Progenitor cell of endocrine pancreas (in vitro differentiated cells): ENCODE measurements at regions not wholly inside any gene's neighbourhood (a gene's known extent, or its start where the extent isn't known, plus 50 kb on each side); places are given as distances from the start of the nearest gene placed in this dataset.

Source experiments
- DNase-seq: peaks from one replicate; pipeline ENCODE4 v3.0.0; 2021; ENCODE audit warnings: low spot score; ENCODE audit not compliant: unreplicated experiment
- H3K27ac Mint-ChIP-seq: 2 replicates; pipeline ENCODE4 v1.8.0; 2021; ENCODE audit warnings: mild to moderate bottlenecking, moderate library complexity, mixed read lengths
- H3K27me3 Mint-ChIP-seq: 2 replicates; pipeline ENCODE4 v1.8.0; 2021; ENCODE audit warnings: mixed read lengths
- H3K36me3 Mint-ChIP-seq: 2 replicates; pipeline ENCODE4 v1.8.0; 2022; ENCODE audit warnings: mixed read lengths; ENCODE audit not compliant: insufficient read depth
- H3K4me1 Mint-ChIP-seq: 2 replicates; pipeline ENCODE4 v1.8.0; 2021; ENCODE audit warnings: low read depth, mixed read lengths
- H3K4me3 Mint-ChIP-seq: 2 replicates; pipeline ENCODE4 v1.8.0; 2021; ENCODE audit warnings: low read depth, mild to moderate bottlenecking, moderate library complexity, mixed read lengths
- H3K9me3 Mint-ChIP-seq: 2 replicates; pipeline ENCODE4 v1.8.0; 2021; ENCODE audit warnings: low read depth, mixed read lengths
- TF ChIP-seq, protein P1 (sequence below): fragments of 200-600 bp; sonication (generic); IDR thresholded peaks from one replicate; pipeline ENCODE4 v1.5.0; 2021; ENCODE audit warnings: antibody characterized with exemption, mild to moderate bottlenecking; ENCODE audit not compliant: unreplicated experiment

DNA sequence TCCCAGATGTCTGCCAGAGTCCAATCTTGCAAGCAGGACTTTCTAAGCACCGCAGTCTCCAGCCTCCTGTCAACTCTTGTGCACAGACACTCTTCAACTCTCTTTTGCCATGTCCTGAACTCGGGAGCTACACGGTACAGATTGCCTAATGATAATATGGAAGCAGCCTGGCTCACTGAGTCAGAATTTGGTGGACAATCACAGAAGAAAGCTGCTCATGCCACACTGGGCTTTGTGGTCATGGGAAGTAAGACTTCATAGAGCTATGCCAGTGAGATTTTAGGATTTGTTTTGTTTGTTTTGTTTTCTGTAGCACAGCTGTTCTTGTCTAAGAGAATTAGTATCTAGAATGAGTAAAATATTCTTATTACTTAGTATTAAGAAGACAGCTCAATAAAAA lies 144.1 kb upstream of the PRSS58 start:
- no peaks in the 10 kb centered on the region for H3K9me3 Mint-ChIP-seq
- DNase-seq, result no peak
- H3K4me1 Mint-ChIP-seq, result no peaks in the 10 kb centered on the region
- no peak overlapping the region for H3K27ac Mint-ChIP-seq
- TF ChIP-seq, protein P1, sequence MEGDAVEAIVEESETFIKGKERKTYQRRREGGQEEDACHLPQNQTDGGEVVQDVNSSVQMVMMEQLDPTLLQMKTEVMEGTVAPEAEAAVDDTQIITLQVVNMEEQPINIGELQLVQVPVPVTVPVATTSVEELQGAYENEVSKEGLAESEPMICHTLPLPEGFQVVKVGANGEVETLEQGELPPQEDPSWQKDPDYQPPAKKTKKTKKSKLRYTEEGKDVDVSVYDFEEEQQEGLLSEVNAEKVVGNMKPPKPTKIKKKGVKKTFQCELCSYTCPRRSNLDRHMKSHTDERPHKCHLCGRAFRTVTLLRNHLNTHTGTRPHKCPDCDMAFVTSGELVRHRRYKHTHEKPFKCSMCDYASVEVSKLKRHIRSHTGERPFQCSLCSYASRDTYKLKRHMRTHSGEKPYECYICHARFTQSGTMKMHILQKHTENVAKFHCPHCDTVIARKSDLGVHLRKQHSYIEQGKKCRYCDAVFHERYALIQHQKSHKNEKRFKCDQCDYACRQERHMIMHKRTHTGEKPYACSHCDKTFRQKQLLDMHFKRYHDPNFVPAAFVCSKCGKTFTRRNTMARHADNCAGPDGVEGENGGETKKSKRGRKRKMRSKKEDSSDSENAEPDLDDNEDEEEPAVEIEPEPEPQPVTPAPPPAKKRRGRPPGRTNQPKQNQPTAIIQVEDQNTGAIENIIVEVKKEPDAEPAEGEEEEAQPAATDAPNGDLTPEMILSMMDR, result no peak
- H3K27me3 Mint-ChIP-seq, result peaks cover 17% of the 10 kb centered on the region
- H3K4me3 Mint-ChIP-seq, result no peak overlapping the region
- no peaks in the 10 kb centered on the region for H3K36me3 Mint-ChIP-seq

DNA sequence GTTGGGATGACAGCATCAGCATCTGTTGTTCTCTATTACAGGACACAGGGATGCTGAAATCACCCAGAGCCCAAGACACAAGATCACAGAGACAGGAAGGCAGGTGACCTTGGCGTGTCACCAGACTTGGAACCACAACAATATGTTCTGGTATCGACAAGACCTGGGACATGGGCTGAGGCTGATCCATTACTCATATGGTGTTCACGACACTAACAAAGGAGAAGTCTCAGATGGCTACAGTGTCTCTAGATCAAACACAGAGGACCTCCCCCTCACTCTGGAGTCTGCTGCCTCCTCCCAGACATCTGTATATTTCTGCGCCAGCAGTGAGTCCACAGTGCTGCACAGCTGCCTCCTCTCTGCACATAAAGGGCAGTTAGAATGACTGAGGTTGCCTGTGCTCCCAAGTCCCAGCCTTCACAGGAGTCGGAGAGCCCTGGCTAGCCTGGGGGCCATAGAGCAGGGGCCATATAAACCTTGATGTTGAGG lies 142.2 kb upstream of the PRSS58 start:
- H3K27me3 Mint-ChIP-seq, result peaks cover 17% of the 10 kb centered on the region
- no peaks in the 10 kb centered on the region for H3K9me3 Mint-ChIP-seq
- no peak overlapping the region for H3K4me3 Mint-ChIP-seq
- no peak for DNase-seq
- H3K36me3 Mint-ChIP-seq, result no peaks in the 10 kb centered on the region
- no peaks in the 10 kb centered on the region for H3K4me1 Mint-ChIP-seq
- TF ChIP-seq, protein P1, result no peak
- no peak overlapping the region for H3K27ac Mint-ChIP-seq

DNA sequence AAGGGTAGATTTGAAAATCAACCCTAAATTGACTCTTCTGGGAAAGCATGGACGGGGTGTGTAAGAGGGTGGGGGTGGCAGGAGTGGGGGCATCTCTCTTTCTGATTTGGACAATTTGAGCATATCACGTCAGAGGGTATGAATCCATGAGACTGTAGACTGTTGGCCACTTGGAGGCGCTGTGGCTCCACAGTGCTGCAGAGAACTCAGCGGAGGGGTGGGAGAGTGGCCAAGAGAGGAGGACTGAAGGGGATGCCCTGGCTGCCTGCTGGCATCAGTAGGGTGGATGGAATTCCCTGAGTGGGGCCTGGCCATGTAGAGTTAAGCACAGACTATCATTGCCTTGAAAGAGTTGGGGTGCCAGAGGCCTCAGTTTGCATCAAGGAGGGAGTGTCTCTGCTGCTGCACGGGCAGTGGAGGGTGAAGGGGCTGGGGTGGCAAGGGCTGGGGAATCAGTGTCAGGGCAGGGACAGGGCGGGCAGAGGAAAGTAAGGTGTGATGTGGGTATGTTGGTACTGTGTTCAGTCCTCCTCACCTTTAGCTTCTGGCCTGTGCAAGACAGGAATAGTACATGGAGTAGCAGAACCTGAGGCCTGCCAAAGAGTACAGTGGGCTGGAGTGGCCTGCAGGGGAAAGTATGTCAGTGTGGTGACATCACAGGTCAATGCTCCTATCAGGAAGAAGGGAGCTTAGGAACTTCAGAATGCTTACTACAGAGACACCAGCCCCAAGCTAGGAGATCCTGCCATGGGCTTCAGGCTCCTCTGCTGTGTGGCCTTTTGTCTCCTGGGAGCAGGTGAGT lies 133.5 kb upstream of the PRSS58 start:
- H3K27ac Mint-ChIP-seq, result no peak overlapping the region
- H3K36me3 Mint-ChIP-seq, result no peaks in the 10 kb centered on the region
- no peak overlapping the region for H3K4me3 Mint-ChIP-seq
- no peaks in the 10 kb centered on the region for H3K9me3 Mint-ChIP-seq
- peaks cover 9% of the 10 kb centered on the region for H3K27me3 Mint-ChIP-seq
- TF ChIP-seq, protein P1, result peak; percentile 52
- peaks cover 6% of the 10 kb centered on the region for H3K4me1 Mint-ChIP-seq
- DNase-seq, result no peak

DNA sequence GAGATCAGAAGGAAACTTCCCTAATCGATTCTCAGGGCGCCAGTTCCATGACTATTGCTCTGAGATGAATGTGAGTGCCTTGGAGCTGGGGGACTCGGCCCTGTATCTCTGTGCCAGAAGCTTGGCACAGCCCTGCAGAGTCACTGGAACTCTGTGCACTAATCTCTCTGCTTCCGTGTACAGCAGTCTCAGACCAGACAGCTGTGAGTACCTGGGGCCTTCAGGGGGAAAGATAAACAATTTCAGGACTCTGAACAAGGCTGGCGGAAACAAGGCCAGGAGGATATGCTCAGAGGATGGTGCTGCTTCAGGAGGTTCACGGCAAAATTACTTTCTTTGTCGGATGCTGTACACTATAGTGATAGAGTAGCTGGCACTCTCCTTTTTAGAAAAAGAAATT lies 131.7 kb upstream of the PRSS58 start:
- TF ChIP-seq, protein P1, result no peak
- H3K27me3 Mint-ChIP-seq, result peaks cover 9% of the 10 kb centered on the region
- no peaks in the 10 kb centered on the region for H3K9me3 Mint-ChIP-seq
- no peak for DNase-seq
- H3K4me1 Mint-ChIP-seq, result peaks cover 6% of the 10 kb centered on the region
- H3K27ac Mint-ChIP-seq, result no peak overlapping the region
- no peak overlapping the region for H3K4me3 Mint-ChIP-seq
- H3K36me3 Mint-ChIP-seq, result no peaks in the 10 kb centered on the region

DNA sequence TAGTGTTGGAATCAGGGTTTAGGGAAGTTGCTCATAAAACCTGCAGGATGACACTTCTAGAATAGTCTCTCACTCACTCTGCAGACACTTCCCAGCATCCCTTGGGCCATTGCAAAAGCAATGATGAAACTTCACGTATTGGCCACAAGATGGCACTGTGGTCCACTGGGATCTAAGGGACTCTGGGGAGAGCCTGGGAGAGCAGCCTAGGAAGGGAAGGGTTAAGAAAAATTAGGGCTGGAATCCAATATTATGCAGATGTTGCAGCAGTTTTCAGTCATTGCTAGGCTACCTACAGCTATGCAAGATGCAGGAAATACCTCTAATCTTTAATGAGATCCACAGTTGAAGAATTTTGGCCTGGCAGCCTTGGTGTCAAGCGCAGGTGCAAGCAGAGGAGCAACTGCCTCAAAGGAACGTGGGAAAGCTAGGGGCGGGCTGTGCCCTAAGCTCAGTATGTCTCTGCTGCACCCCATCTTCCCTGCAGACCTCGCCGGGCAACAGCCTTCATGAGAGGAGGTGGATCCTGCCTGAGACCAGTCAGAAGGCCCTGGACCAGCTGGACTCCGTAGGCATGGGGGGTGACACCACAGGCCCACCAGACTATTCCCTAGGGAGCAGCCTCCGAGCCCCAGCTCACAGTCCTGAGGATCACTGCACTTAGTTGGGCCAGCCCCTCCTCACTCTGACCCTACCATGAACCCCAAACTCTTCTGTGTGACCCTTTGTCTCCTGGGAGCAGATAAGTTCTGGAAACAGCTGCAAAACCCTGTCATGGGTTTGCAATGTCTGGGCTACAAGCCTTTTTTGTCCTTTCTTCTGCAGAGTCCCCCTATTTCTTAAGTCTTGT lies 127.9 kb upstream of the PRSS58 start:
- Mint-ChIP-seq H3K4me1 (peaks cover 10% of the 10 kb centered on the region), H3K36me3 (no peaks in the 10 kb centered on the region), H3K4me3 (no peak overlapping the region), H3K27ac (no peak overlapping the region), H3K9me3 (no peaks in the 10 kb centered on the region), H3K27me3 (peaks cover 14% of the 10 kb centered on the region)
- no peak for DNase-seq
- TF ChIP-seq, protein P1, result peak; percentile 59
